ENCODE measurements at regions not wholly inside any gene's neighbourhood (a gene's known extent, or its start where the extent isn't known, plus 50 kb on each side); places are given as distances from the start of the nearest gene placed in this dataset. TPM values are rescaled to one million over a fixed set of nuclear protein-coding genes. Genes with fewer than 3 reads are reported as not detected.

- DNase-seq (ENCODE audit: low read depth), result no peak
These were observed 76.1 kb downstream of the PAX1 start for GRCh38 chr20:21781446-21782075.

GRCh38 chr20:21780528-21780927 is 75.1 kb downstream of the PAX1 start:
- DNase-seq (ENCODE audit: low read depth), result no peak

Small RNA genes in the stretch of these regions (small RNA-seq; reads per million reads assigned to genes)
- gene AL121912.1, result not detected

Measured in HT1080 (cell line).